ENCODE measurements at regions not wholly inside any gene's neighbourhood (a gene's known extent, or its start where the extent isn't known, plus 50 kb on each side); places are given as distances from the start of the nearest gene placed in this dataset.
"Not testable (repeated sequence)": the region's sequence is repeated elsewhere in the genome, so short reads cannot be mapped to it uniquely, and the experiment has no call there.

- H3K9me2 ChIP-seq, result no peaks in the 10 kb centered on the region
- H3K9me3 ChIP-seq, result no peaks in the 10 kb centered on the region
- H3K79me2 ChIP-seq (ENCODE audit: insufficient read depth), result no peaks in the 10 kb centered on the region
- CTCF ChIA-PET, result no interaction called here
- H3K9ac ChIP-seq, result no peak overlapping the region
- peaks cover 3 to 10% of the 10 kb centered on the region in 2 experiments; a peak in 2 of 4 replicates for H3K4me1 ChIP-seq (ENCODE audit: control insufficient read depth in 1 of 2, insufficient read depth in 2 of 2, low read depth in 1 of 2, low read length in 1 of 2)
- 29% methylated on average over 1 of the region's 1 CpG for WGBS (ENCODE audit: low lambda C conversion rate)
- DNase-seq, result no peak
- no peaks in the 10 kb centered on the region for H3K27me3 ChIP-seq (ENCODE audit: insufficient read depth)
- TF ChIP-seq NFIC (IDR thresholded peaks at IDR 0.05; ENCODE audit: borderline replicate concordance), result peak; percentile 49; the same call in 1 of the 2 replicates
- no peak for TF ChIP-seq POLR2AphosphoS5 (IDR thresholded peaks at IDR 0.05; ENCODE audit: low read depth, low read length)
- TF ChIP-seq GABPA (IDR thresholded peaks at IDR 0.05; ENCODE audit: low read depth), result no peak
- no peak for TF ChIP-seq FOXJ3 (CRISPR knock-in tag; IDR thresholded peaks at IDR 0.05)
- TF ChIP-seq PBX3 (IDR thresholded peaks at IDR 0.05), result 0 out of 2 replicates have a peak, but pooled peaks have one; percentile 5
- TF ChIP-seq RCOR1 (IDR thresholded peaks at IDR 0.05; ENCODE audit: low read length), result no peak
- no peak for TF ChIP-seq GATA2 (CRISPR knock-in tag; IDR thresholded peaks at IDR 0.05)
- no peak for TF ChIP-seq RXRA (IDR thresholded peaks at IDR 0.05; ENCODE audit: borderline replicate concordance, low read depth)
- peak; percentile 48; the same call in 1 of the 2 replicates for TF ChIP-seq TCF12 (IDR thresholded peaks at IDR 0.05)
- no peak for TF ChIP-seq RAD21 (IDR thresholded peaks at IDR 0.05; ENCODE audit: low read length)
- 0 out of 4 replicates have a peak, but pooled peaks of 1 of the 2 experiments have one; percentile 6 for TF ChIP-seq EP300 (IDR thresholded peaks at IDR 0.05; ENCODE audit: borderline replicate concordance in 1 of 2, low read depth in 1 of 2, low read length in 1 of 2)
- H3K4me2 ChIP-seq, result no peak overlapping the region
- H3K27ac ChIP-seq (ENCODE audit: low read depth in 2 of 2, low read length in 1 of 2), result peak overlapping the region; percentile 27 to 67; a peak in 2 of 4 replicates
- no peak overlapping the region for H3K4me3 ChIP-seq (ENCODE audit: low read depth in 2 of 2, low read length in 1 of 2)
- H2AFZ ChIP-seq (ENCODE audit: low read depth), result no peak overlapping the region
- POLR2A ChIA-PET, result no interaction called here
- H3K36me3 ChIP-seq (replicated peaks in 1 of 2; ENCODE audit: control insufficient read depth in 1 of 2, insufficient read depth in 2 of 2, low read length in 1 of 2), result no peaks in the 10 kb centered on the region
- no peaks in the 10 kb centered on the region for H4K20me1 ChIP-seq (ENCODE audit: insufficient read depth)
- no peaks in the 10 kb centered on the region for H3F3A ChIP-seq (replicated peaks; ENCODE audit: insufficient read depth)
These were observed 589.4 kb downstream of the RFPL4B start for GRCh38 chr6:112936504-112936903.

GRCh38 chr6:112937690-112938089 is 590.6 kb downstream of the RFPL4B start:
- H3K4me1 ChIP-seq (ENCODE audit: control insufficient read depth in 1 of 2, insufficient read depth in 2 of 2, low read depth in 1 of 2, low read length in 1 of 2); H3K9me2 ChIP-seq; H3K27me3 ChIP-seq (ENCODE audit: insufficient read depth); H3K4me3 ChIP-seq (ENCODE audit: low read depth in 2 of 2, low read length in 1 of 2); H3F3A ChIP-seq (replicated peaks; ENCODE audit: insufficient read depth); H3K9me3 ChIP-seq; H3K36me3 ChIP-seq (replicated peaks in 1 of 2; ENCODE audit: control insufficient read depth in 1 of 2, insufficient read depth in 2 of 2, low read length in 1 of 2); H3K27ac ChIP-seq (ENCODE audit: low read depth in 2 of 2, low read length in 1 of 2); H4K20me1 ChIP-seq (ENCODE audit: insufficient read depth); DNase-seq; H2AFZ ChIP-seq (ENCODE audit: low read depth); H3K4me2 ChIP-seq; H3K79me2 ChIP-seq (ENCODE audit: insufficient read depth); POLR2A ChIA-PET; H3K9ac ChIP-seq: not testable (repeated sequence)
- WGBS (ENCODE audit: low lambda C conversion rate), result 95% methylated on average over 14 of the region's 14 CpGs
- CTCF ChIA-PET, result interaction anchor here (0.7 kb wide), 1 partner anchor 9 kb away, joined by 3 read pairs; no protein-coding TSS in a partner anchor

- H2AFZ ChIP-seq (ENCODE audit: low read depth), result no peak overlapping the region
- H3K27ac ChIP-seq (ENCODE audit: low read depth in 2 of 2, low read length in 1 of 2), result no peak overlapping the region
- WGBS (ENCODE audit: low lambda C conversion rate), result 94% methylated on average over 2 of the region's 2 CpGs
- H3K4me3 ChIP-seq (ENCODE audit: low read depth in 2 of 2, low read length in 1 of 2), result no peak overlapping the region
- H3K27me3 ChIP-seq (ENCODE audit: insufficient read depth), result no peaks in the 10 kb centered on the region
- no peaks in the 10 kb centered on the region for H3K36me3 ChIP-seq (replicated peaks in 1 of 2; ENCODE audit: control insufficient read depth in 1 of 2, insufficient read depth in 2 of 2, low read length in 1 of 2)
- H3K4me2 ChIP-seq, result no peak overlapping the region
- no peak overlapping the region for H3K9ac ChIP-seq
- CTCF ChIA-PET, result no interaction called here
- no peaks in the 10 kb centered on the region for H3K9me3 ChIP-seq
- H3F3A ChIP-seq (replicated peaks; ENCODE audit: insufficient read depth), result no peaks in the 10 kb centered on the region
- no peaks in the 10 kb centered on the region for H3K79me2 ChIP-seq (ENCODE audit: insufficient read depth)
- DNase-seq, result no peak
- no peaks in the 10 kb centered on the region for H4K20me1 ChIP-seq (ENCODE audit: insufficient read depth)
- no peaks in the 10 kb centered on the region for H3K9me2 ChIP-seq
- POLR2A ChIA-PET, result no interaction called here
- peaks cover 3 to 9% of the 10 kb centered on the region in 2 experiments; a peak in 2 of 4 replicates for H3K4me1 ChIP-seq (ENCODE audit: control insufficient read depth in 1 of 2, insufficient read depth in 2 of 2, low read depth in 1 of 2, low read length in 1 of 2)
- TF ChIP-seq POLR2AphosphoS5 (IDR thresholded peaks at IDR 0.05; ENCODE audit: low read depth, low read length) (no peak), ZBTB33 (IDR thresholded peaks at IDR 0.05; ENCODE audit: borderline replicate concordance, low read depth) (no peak), ELF1 (IDR thresholded peaks at IDR 0.05) (no peak), SIN3A (IDR thresholded peaks at IDR 0.05; ENCODE audit: borderline replicate concordance, low read depth, low read length) (no peak), IRF3 (IDR thresholded peaks at IDR 0.05; ENCODE audit: low read depth, low read length) (no peak), GABPA (IDR thresholded peaks at IDR 0.05; ENCODE audit: low read depth) (no peak), TAF1 (IDR thresholded peaks at IDR 0.05; ENCODE audit: borderline replicate concordance, low read depth, low read length) (no peak), MAX (IDR thresholded peaks at IDR 0.05; ENCODE audit: low read depth) (no peak)
These were observed 591.5 kb downstream of the RFPL4B start for GRCh38 chr6:112938650-112939049.

Data from SK-N-SH (cell line).